ENCODE measurements at regions not wholly inside any gene's neighbourhood (a gene's known extent, or its start where the extent isn't known, plus 50 kb on each side); places are given as distances from the start of the nearest gene placed in this dataset.
A peak's percentile ranks its signal among the peaks of the same experiment; 100 is the strongest.

GRCh38 chr21:18152371-18152770 is 92.3 kb upstream of the CHODL start:
- TF ChIP-seq, protein P1, sequence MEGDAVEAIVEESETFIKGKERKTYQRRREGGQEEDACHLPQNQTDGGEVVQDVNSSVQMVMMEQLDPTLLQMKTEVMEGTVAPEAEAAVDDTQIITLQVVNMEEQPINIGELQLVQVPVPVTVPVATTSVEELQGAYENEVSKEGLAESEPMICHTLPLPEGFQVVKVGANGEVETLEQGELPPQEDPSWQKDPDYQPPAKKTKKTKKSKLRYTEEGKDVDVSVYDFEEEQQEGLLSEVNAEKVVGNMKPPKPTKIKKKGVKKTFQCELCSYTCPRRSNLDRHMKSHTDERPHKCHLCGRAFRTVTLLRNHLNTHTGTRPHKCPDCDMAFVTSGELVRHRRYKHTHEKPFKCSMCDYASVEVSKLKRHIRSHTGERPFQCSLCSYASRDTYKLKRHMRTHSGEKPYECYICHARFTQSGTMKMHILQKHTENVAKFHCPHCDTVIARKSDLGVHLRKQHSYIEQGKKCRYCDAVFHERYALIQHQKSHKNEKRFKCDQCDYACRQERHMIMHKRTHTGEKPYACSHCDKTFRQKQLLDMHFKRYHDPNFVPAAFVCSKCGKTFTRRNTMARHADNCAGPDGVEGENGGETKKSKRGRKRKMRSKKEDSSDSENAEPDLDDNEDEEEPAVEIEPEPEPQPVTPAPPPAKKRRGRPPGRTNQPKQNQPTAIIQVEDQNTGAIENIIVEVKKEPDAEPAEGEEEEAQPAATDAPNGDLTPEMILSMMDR (IDR thresholded peaks at IDR 0.05; ENCODE audit: insufficient read depth, low read depth, low read length, missing control alignments) = no peak
- DNase-seq (ENCODE audit: low read depth) = no peak

GRCh38 chr21:18151046-18151445 is 93.6 kb upstream of the CHODL start:
- H3K4me3 ChIP-seq (ENCODE audit: low read length) = no peak overlapping the region
- DNase-seq (ENCODE audit: low read depth) = no peak
- TF ChIP-seq, protein P1 (IDR thresholded peaks at IDR 0.05; ENCODE audit: insufficient read depth, low read depth, low read length, missing control alignments) = no peak

More at GRCh38 chr21:18152371-18152770, 92.3 kb upstream of the CHODL start:
- no peak overlapping the region for H3K4me3 ChIP-seq (ENCODE audit: low read length)

GRCh38 chr21:18148401-18148800 is 96.2 kb upstream of the CHODL start:
- H3K4me3 ChIP-seq (ENCODE audit: low read length) = no peak overlapping the region
- DNase-seq (ENCODE audit: low read depth) = no peak
- TF ChIP-seq, protein P1 (IDR thresholded peaks at IDR 0.05; ENCODE audit: insufficient read depth, low read depth, low read length, missing control alignments) = no peak

DNA sequence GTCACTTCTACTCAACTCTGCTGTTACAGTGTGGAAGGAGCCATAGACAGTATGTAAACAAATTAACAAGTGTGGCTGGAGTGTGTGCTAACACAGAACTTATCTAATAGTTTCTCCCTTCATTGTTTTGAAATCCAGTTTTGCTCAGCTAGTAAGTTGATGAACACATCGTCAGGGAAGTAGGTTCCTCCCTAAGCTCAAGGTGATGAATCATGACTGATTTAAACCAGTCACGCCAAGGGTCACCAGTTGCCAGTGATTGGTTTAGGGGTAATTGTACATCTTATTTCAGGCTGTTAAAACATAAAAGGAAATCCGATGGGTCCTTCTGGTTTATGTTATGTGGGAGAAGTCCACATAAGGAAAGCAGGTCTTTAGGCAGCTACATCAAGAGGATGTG is 97.0 kb upstream of the CHODL start:
- TF ChIP-seq, protein P1 (IDR thresholded peaks at IDR 0.05; ENCODE audit: insufficient read depth, low read depth, low read length, missing control alignments) = no peak
- DNase-seq (ENCODE audit: low read depth) = peak; percentile 23
- H3K4me3 ChIP-seq (ENCODE audit: low read length) = no peak overlapping the region

DNA sequence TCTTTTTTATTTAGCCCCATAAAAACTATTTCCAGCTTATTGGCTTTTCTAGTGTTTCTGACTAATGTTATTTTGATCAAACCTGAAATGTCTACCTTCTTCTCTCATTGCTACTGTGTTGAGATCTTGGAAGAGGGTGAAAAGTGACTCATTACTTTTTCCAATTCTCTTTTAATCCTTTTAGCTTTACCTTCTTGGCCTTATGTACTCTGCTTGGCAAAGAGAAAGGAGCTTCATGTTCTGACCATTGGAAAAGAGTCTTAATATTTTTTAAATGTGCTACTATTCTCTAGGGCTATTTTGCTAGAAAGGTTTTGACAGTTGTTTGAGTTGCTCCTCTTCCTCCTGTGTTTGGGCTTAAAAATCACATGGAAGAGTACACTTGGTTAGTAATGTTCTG is 97.8 kb upstream of the CHODL start:
- no peak for DNase-seq (ENCODE audit: low read depth)
- H3K4me3 ChIP-seq (ENCODE audit: low read length) = no peak overlapping the region
- TF ChIP-seq, protein P1 (IDR thresholded peaks at IDR 0.05; ENCODE audit: insufficient read depth, low read depth, low read length, missing control alignments) = no peak

- TF ChIP-seq, protein P1 (IDR thresholded peaks at IDR 0.05; ENCODE audit: insufficient read depth, low read depth, low read length, missing control alignments) = no peak
- no peak overlapping the region for H3K4me3 ChIP-seq (ENCODE audit: low read length)
- no peak for DNase-seq (ENCODE audit: low read depth)
Observed at GRCh38 chr21:18144339-18144738, 100.3 kb upstream of the CHODL start.

DNA sequence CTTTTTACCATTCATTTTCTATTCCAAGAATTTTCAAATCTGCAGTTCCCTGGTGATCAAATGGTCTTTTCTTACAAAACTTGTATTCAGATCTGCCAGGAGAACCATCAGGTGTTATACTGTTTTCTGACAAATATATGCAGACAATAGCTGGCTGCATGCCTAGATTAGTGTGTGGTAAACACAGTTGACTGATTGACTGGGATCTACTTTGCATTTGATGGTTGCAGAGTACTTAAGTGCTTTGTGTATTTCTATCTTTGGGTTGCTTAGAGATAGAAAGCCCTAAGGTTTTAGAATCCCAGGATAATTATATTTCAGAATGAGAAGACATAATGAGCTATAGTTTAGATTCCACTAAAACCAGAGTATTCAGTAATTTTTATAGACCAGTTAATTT is 102.0 kb upstream of the CHODL start:
- no peak overlapping the region for H3K4me3 ChIP-seq (ENCODE audit: low read length)
- TF ChIP-seq, protein P1 (IDR thresholded peaks at IDR 0.05; ENCODE audit: insufficient read depth, low read depth, low read length, missing control alignments) = no peak
- no peak for DNase-seq (ENCODE audit: low read depth)

All from epithelial cell of esophagus (primary cell).